Psoas muscle (tissue), 7 donors: ENCODE measurements at regions not wholly inside any gene's neighbourhood (a gene's known extent, or its start where the extent isn't known, plus 50 kb on each side); places are given as distances from the start of the nearest gene placed in this dataset.
A peak's percentile ranks its signal among the peaks of the same experiment; 100 is the strongest.

Source experiments
- ATAC-seq, 4 donors: fragments of 200-7000 bp; cut with Tn5 transposase; one replicate each; pipeline ENCODE4 v1.9.1; 2020; ENCODE audit warnings: moderate library complexity in 3 of 4, mild to moderate bottlenecking in 2 of 4
- DNase-seq, 2 donors: peaks; one replicate each; pipeline ENCODE4 v3.0.0-alpha.2; 2020
- H3K27ac ChIP-seq: fragments of 200-600 bp; one replicate; pipeline ENCODE4 v1.8.0; 2022
- H3K27me3 ChIP-seq, 3 donors: fragments of 200-600 bp in 1 of 3; one replicate each; pipeline versions ENCODE4 v1.6.1 to v1.8.0; 2013 to 2022; ENCODE audit warnings: low read length in 2 of 3, mild to moderate bottlenecking in 2 of 3, moderate library complexity in 1 of 3; ENCODE audit not compliant: insufficient read depth in 3 of 3
- H3K36me3 ChIP-seq, 2 donors: fragments of 200-600 bp in 1 of 2; one replicate each; pipeline versions ENCODE4 v1.6.1 to v1.8.0; 2013 to 2022; ENCODE audit warnings: low read depth in 1 of 2, mild to moderate bottlenecking in 1 of 2, moderate library complexity in 1 of 2; ENCODE audit not compliant: insufficient read depth in 1 of 2
- H3K4me1 ChIP-seq: fragments of 200-600 bp; one replicate; pipeline ENCODE4 v1.8.0; 2022
- H3K4me3 ChIP-seq: fragments of 200-600 bp; one replicate; pipeline ENCODE4 v1.8.0; 2022; ENCODE audit warnings: mild to moderate bottlenecking
- H3K9me3 ChIP-seq: fragments of 200-600 bp; one replicate; pipeline ENCODE4 v1.8.0; 2022
- CTCF ChIP-seq: fragments of 200-600 bp; IDR thresholded peaks from one replicate; pipeline ENCODE4 v1.8.0; 2022; ENCODE audit warnings: antibody characterized with exemption
- WGBS, 3 donors: extraction: QIAGEN DNeasy Blood & Tissue Kit; methylation state at CpG; one replicate each; pipeline versions ENCODE4 v1.1.6 to v1.1.7; 2013; 5-methylcytosine and 5-hydroxymethylcytosine counted together
- intact Hi-C, 2 donors: fragments of 100-400 bp; cut with DNase I; formaldehyde crosslinking; loops; one replicate each; pipeline versions ENCODE4 v1.11.0 to v1.14.2; 2022
- donor health status: healthy with polysubstance abuse.
- donor health status: DM: no; HTN: no; CAD: no; lungs with moderate emphysema.
- donor health status: Bipolar disorder and iron deficiency.
- donor health status: healthy.
- donor health status: DM: yes; HTN: yes; CAD: no.
- donor health status: DM: no; HTN: no; CAD: no.
- donor health status: DM: yes; HTN: yes; CAD: no.

- Histone ChIP-seq H3K4me1 (peaks cover 9% of the 10 kb centered on the region), H3K27me3 (no peaks in the 10 kb centered on the region), H3K9me3 (peaks cover 10% of the 10 kb centered on the region), H3K36me3 (no peaks in the 10 kb centered on the region), H3K4me3 (no peak overlapping the region), H3K27ac (no peak overlapping the region)
- ATAC-seq (no peak), DNase-seq (no peak)
- intact Hi-C loops, result no loop called here
- TF ChIP-seq CTCF, result no peak
Observed at GRCh38 chr13:50099473-50099872, 84.2 kb downstream of the KCNRG start.

GRCh38 chr13:50101590-50101989 is 86.3 kb downstream of the KCNRG start:
- no peaks in the 10 kb centered on the region for H3K36me3 ChIP-seq
- intact Hi-C loops, result no loop called here
- no peaks in the 10 kb centered on the region for H3K27me3 ChIP-seq
- TF ChIP-seq CTCF, result no peak
- H3K4me3 ChIP-seq, result no peak overlapping the region
- H3K4me1 ChIP-seq, result peaks cover 9% of the 10 kb centered on the region
- ATAC-seq (no peak), DNase-seq (no peak)
- H3K27ac ChIP-seq, result no peak overlapping the region
- H3K9me3 ChIP-seq, result peaks cover 10% of the 10 kb centered on the region

- peaks cover 18% of the 10 kb centered on the region for H3K4me1 ChIP-seq
- H3K36me3 ChIP-seq, result no peaks in the 10 kb centered on the region
- no peak overlapping the region for H3K4me3 ChIP-seq
- TF ChIP-seq CTCF, result no peak
- H3K27me3 ChIP-seq, result no peaks in the 10 kb centered on the region
- H3K27ac ChIP-seq, result no peak overlapping the region
- no peak for DNase-seq
- no peak for ATAC-seq
- 91 to 98% (median 96%) methylated on average over 1 of the region's 1 CpG for WGBS, 3 donors
- H3K9me3 ChIP-seq, result no peaks in the 10 kb centered on the region
- intact Hi-C loops, result no loop called here
Observed at GRCh38 chr13:50104493-50104892, 89.2 kb downstream of the KCNRG start.

- no peak for ATAC-seq
- WGBS, 3 donors, result 89 to 93% (median 93%) methylated on average over 1 of the region's 1 CpG
- Histone ChIP-seq H3K4me1 (peaks cover 18% of the 10 kb centered on the region), H3K27ac (no peak overlapping the region), H3K4me3 (no peak overlapping the region), H3K27me3 (no peaks in the 10 kb centered on the region), H3K9me3 (no peaks in the 10 kb centered on the region), H3K36me3 (no peaks in the 10 kb centered on the region)
- intact Hi-C loops, result no loop called here
- TF ChIP-seq CTCF, result no peak
- DNase-seq, result no peak
Observed at GRCh38 chr13:50106559-50106958, 91.3 kb downstream of the KCNRG start.

- Histone ChIP-seq H3K4me1 (peaks cover 20% of the 10 kb centered on the region), H3K4me3 (no peak overlapping the region), H3K27ac (no peak overlapping the region), H3K27me3 (no peaks in the 10 kb centered on the region), H3K9me3 (no peaks in the 10 kb centered on the region), H3K36me3 (no peaks in the 10 kb centered on the region)
- TF ChIP-seq CTCF, result no peak
- WGBS, 3 donors, result 39 to 66% (median 45%) methylated on average over 1 of the region's 1 CpG
- intact Hi-C loops, result no loop called here
- DNase-seq (no peak), ATAC-seq (peak in 1 of 4 donors; percentile 51)
Observed at GRCh38 chr13:50107205-50107604, 92.0 kb downstream of the KCNRG start.
